K562 (cell line): ENCODE measurements at regions not wholly inside any gene's neighbourhood (a gene's known extent, or its start where the extent isn't known, plus 50 kb on each side); places are given as distances from the start of the nearest gene placed in this dataset.

Experiments
- ARID1B ChIP-seq: fragments of 450-650 bp; IDR thresholded peaks from 2 replicates; pipeline ENCODE4 v1.6.1; 2016; ENCODE audit warnings: antibody characterized with exemption, mild to moderate bottlenecking, inconsistent platforms
- CHD7 ChIP-seq: fragments of 200-600 bp; sonication (generic); IDR thresholded peaks from one replicate; pipeline ENCODE4 v1.6.1; 2012; ENCODE audit warnings: mild to moderate bottlenecking, low read depth, low read length, inconsistent platforms
- DMBX1 ChIP-seq: fragments of 250-450 bp; sonication (Bioruptor Pico); IDR thresholded peaks from 2 replicates; pipeline ENCODE4 v1.8.0; 2022; ENCODE audit warnings: inconsistent platforms, mild to moderate bottlenecking, moderate library complexity, borderline replicate concordance
- E2F6 ChIP-seq, 2 experiments: IDR thresholded peaks; 2 replicates each; pipeline ENCODE4 v1.6.1; 2011; ENCODE audit warnings: borderline replicate concordance in 1 of 2, control low read depth in 1 of 2, low read depth in 1 of 2, low read length in 1 of 2, mild to moderate bottlenecking in 1 of 2, mixed read lengths in 1 of 2, moderate library complexity in 1 of 2; ENCODE audit not compliant: insufficient read depth in 1 of 2, insufficient read length in 1 of 2, poor library complexity in 1 of 2, severe bottlenecking in 1 of 2; ENCODE audit errors: extremely low read depth in 1 of 2
- FOXP4 ChIP-seq: sonication (generic); formaldehyde crosslinking; IDR thresholded peaks from 2 replicates; pipeline ENCODE4 v1.8.0; 2022; ENCODE audit warnings: mild to moderate bottlenecking, missing genetic modification reagents, borderline replicate concordance
- KDM1A ChIP-seq, 2 experiments: fragments of 450-650 bp; IDR thresholded peaks; 2 replicates each; pipeline ENCODE4 v1.6.1; 2016; ENCODE audit warnings: mild to moderate bottlenecking in 2 of 2
- MTA2 ChIP-seq: fragments of 450-650 bp; IDR thresholded peaks from 2 replicates; pipeline ENCODE4 v1.6.1; 2016; ENCODE audit warnings: low read depth
- MYC ChIP-seq, 2 experiments: fragments of 250-450 bp in 1 of 2; sonication (Bioruptor Pico) in 1 of 2; IDR thresholded peaks; 2 replicates each; pipeline versions ENCODE4 v1.5.1 to v1.6.1; 2012 to 2021; ENCODE audit warnings: low read depth in 2 of 2, borderline replicate concordance in 1 of 2, improper control_type of control experiment in 1 of 2, low read length in 1 of 2, mild to moderate bottlenecking in 1 of 2, moderate library complexity in 1 of 2
- SMARCE1 ChIP-seq: fragments of 450-650 bp; IDR thresholded peaks from 2 replicates; pipeline ENCODE4 v1.7.1; 2016; ENCODE audit warnings: mild to moderate bottlenecking
- TAL1 ChIP-seq: fragments of 450-650 bp; IDR thresholded peaks from 2 replicates; pipeline ENCODE4 v1.6.1; 2016; ENCODE audit warnings: mild to moderate bottlenecking
- TBL1XR1 ChIP-seq, 2 experiments: IDR thresholded peaks; 2 replicates each; pipeline ENCODE4 v1.6.1; 2012; ENCODE audit warnings: improper control_type of control experiment in 2 of 2, low read length in 2 of 2, mild to moderate bottlenecking in 1 of 2
- ZNF76 ChIP-seq: fragments of 250-450 bp; sonication (Bioruptor Pico); IDR thresholded peaks from 2 replicates; pipeline ENCODE4 v1.4.0; 2020; ENCODE audit warnings: mild to moderate bottlenecking, moderate library complexity, borderline replicate concordance

GRCh38 chr3:193782276-193782647, 189.3 kb downstream of the OPA1 start (continued):
- TF ChIP-seq CHD7, result no peak
- peak; percentile 47; the same call in 1 of the 2 replicates for TF ChIP-seq TAL1
- TF ChIP-seq MTA2, result peak; percentile 32; the same call in 1 of the 2 replicates
- TF ChIP-seq E2F6 (IDR thresholded peaks at IDR 0.05; ENCODE audit: borderline replicate concordance in 1 of 2, extremely low read depth in 1 of 2, insufficient read depth in 1 of 2, insufficient read length in 1 of 2, low read depth in 1 of 2, low read length in 1 of 2, poor library complexity in 1 of 2, severe bottlenecking in 1 of 2), result peak in 1 of 2 experiments; percentile 16
- peak; percentile 73 for TF ChIP-seq SMARCE1
- TF ChIP-seq DMBX1, result 0 out of 2 replicates have a peak, but pooled peaks have one; percentile 12
- TF ChIP-seq ZNF76 (CRISPR knock-in tag), result no peak
- TF ChIP-seq TBL1XR1 (IDR thresholded peaks at IDR 0.05; ENCODE audit: low read length in 2 of 2), result peak in 1 of 2 experiments; percentile 43; a peak in 1 of 4 replicates
- no peak for TF ChIP-seq FOXP4
- TF ChIP-seq KDM1A (IDR thresholded peaks at IDR 0.05), result 0 out of 4 replicates have a peak, but pooled peaks of 1 of the 2 experiments have one; percentile 12
- TF ChIP-seq ARID1B, result peak; percentile 83
- TF ChIP-seq MYC (IDR thresholded peaks at IDR 0.05; ENCODE audit: low read depth, low read length), result 0 out of 2 replicates have a peak, but pooled peaks have one; percentile 25
- 0 out of 2 replicates have a peak, but pooled peaks have one; percentile 30 for TF ChIP-seq MYC (CRISPR knock-in tag; IDR thresholded peaks at IDR 0.05; ENCODE audit: borderline replicate concordance, low read depth)
